IMR-90 (cell line): ENCODE measurements at regions not wholly inside any gene's neighbourhood (a gene's known extent, or its start where the extent isn't known, plus 50 kb on each side); places are given as distances from the start of the nearest gene placed in this dataset.

Experiments used
- CEBPB ChIP-seq: IDR thresholded peaks from 2 replicates; pipeline ENCODE4 v1.6.1; 2012; ENCODE audit warnings: low read depth, low read length, improper control_type of control experiment
- MXI1 ChIP-seq: IDR thresholded peaks from 2 replicates; pipeline ENCODE4 v1.6.1; 2012; ENCODE audit warnings: low read depth, mild to moderate bottlenecking, low read length, moderate library complexity, borderline replicate concordance
- POLR2A ChIP-seq: IDR thresholded peaks from 2 replicates; pipeline ENCODE4 v1.6.1; 2012; ENCODE audit warnings: mild to moderate bottlenecking, low read depth, low read length
- RAD21 ChIP-seq: IDR thresholded peaks from 2 replicates; pipeline ENCODE4 v1.6.1; 2012; ENCODE audit warnings: low read length, improper control_type of control experiment
- TF ChIP-seq, protein P1 (sequence below): conservative IDR thresholded peaks from 2 replicates; pipeline ENCODE4 v1.5.1; 2012; ENCODE audit warnings: mild to moderate bottlenecking, low read depth, low read length, improper control_type of control experiment

DNA sequence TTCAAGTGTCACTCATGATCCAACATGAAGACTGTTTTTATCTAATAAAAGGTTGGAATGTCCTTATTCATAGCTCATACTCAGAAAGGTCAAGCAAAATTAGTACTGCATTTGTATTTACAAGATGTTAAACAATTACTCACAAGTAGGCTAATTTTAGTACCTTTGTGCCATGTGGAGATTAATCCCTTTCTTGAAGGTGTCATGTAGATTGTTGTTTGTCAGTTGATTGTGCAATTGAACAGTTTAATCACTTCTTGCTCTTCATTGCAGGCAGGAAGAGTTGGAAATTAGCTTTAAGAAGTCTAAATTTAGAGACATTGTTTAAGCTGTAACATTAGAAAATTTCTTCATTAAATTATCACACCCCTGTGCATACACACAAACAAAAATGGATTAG, 847.1 kb downstream of the KCNT2 start:
- TF ChIP-seq, protein P1, sequence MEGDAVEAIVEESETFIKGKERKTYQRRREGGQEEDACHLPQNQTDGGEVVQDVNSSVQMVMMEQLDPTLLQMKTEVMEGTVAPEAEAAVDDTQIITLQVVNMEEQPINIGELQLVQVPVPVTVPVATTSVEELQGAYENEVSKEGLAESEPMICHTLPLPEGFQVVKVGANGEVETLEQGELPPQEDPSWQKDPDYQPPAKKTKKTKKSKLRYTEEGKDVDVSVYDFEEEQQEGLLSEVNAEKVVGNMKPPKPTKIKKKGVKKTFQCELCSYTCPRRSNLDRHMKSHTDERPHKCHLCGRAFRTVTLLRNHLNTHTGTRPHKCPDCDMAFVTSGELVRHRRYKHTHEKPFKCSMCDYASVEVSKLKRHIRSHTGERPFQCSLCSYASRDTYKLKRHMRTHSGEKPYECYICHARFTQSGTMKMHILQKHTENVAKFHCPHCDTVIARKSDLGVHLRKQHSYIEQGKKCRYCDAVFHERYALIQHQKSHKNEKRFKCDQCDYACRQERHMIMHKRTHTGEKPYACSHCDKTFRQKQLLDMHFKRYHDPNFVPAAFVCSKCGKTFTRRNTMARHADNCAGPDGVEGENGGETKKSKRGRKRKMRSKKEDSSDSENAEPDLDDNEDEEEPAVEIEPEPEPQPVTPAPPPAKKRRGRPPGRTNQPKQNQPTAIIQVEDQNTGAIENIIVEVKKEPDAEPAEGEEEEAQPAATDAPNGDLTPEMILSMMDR = no peak
- TF ChIP-seq CEBPB (peak; percentile 69), POLR2A (no peak), RAD21 (no peak), MXI1 (no peak)
